ENCODE measurements at regions not wholly inside any gene's neighbourhood (a gene's known extent, or its start where the extent isn't known, plus 50 kb on each side); places are given as distances from the start of the nearest gene placed in this dataset.
"Not testable (repeated sequence)": the region's sequence is repeated elsewhere in the genome, so short reads cannot be mapped to it uniquely, and the experiment has no call there.

GRCh38 chr16:26627958-26628357 is 438.8 kb upstream of the C16orf82 start:
- Histone ChIP-seq H3K4me3 (ENCODE audit: low read length) (no peak overlapping the region), H3K9me3 (ENCODE audit: insufficient read depth, low read depth, low read length) (peaks cover 31% of the 10 kb centered on the region), H3K27me3 (ENCODE audit: insufficient read depth, low read length) (no peaks in the 10 kb centered on the region), H3K36me3 (ENCODE audit: insufficient read depth, low read length) (no peaks in the 10 kb centered on the region), H3K4me1 (ENCODE audit: insufficient read depth, low read length) (no peaks in the 10 kb centered on the region), H3K27ac (ENCODE audit: low read depth, low read length) (no peak overlapping the region), H3K9ac (ENCODE audit: low read depth, low read length) (no peak overlapping the region)
- 94% methylated on average over 1 of the region's 1 CpG for WGBS

GRCh38 chr16:26631365-26631764 is 435.4 kb upstream of the C16orf82 start:
- H3K27ac ChIP-seq (ENCODE audit: low read depth, low read length): not testable (repeated sequence)

GRCh38 chr16:26642047-26642664 is 424.6 kb upstream of the C16orf82 start:
- 93% methylated on average over 5 of the region's 5 CpGs for WGBS
- Histone ChIP-seq H3K9me3 (ENCODE audit: insufficient read depth, low read depth, low read length) (no peaks in the 10 kb centered on the region), H3K4me1 (ENCODE audit: insufficient read depth, low read length) (no peaks in the 10 kb centered on the region), H3K36me3 (ENCODE audit: insufficient read depth, low read length) (no peaks in the 10 kb centered on the region), H3K27ac (ENCODE audit: low read depth, low read length) (no peak overlapping the region), H3K9ac (ENCODE audit: low read depth, low read length) (no peak overlapping the region), H3K27me3 (ENCODE audit: insufficient read depth, low read length) (no peaks in the 10 kb centered on the region), H3K4me3 (ENCODE audit: low read length) (no peak overlapping the region)

More at GRCh38 chr16:26631365-26631764, 435.4 kb upstream of the C16orf82 start:
- not testable (repeated sequence) for H3K4me3 ChIP-seq (ENCODE audit: low read length); H3K36me3 ChIP-seq (ENCODE audit: insufficient read depth, low read length); H3K4me1 ChIP-seq (ENCODE audit: insufficient read depth, low read length); H3K27me3 ChIP-seq (ENCODE audit: insufficient read depth, low read length); H3K9ac ChIP-seq (ENCODE audit: low read depth, low read length)
- H3K9me3 ChIP-seq (ENCODE audit: insufficient read depth, low read depth, low read length): peaks cover 35% of the 10 kb centered on the region

GRCh38 chr16:26643519-26643918 is 423.2 kb upstream of the C16orf82 start:
- no peak overlapping the region for H3K27ac ChIP-seq (ENCODE audit: low read depth, low read length)
- WGBS: 79% methylated on average over 3 of the region's 3 CpGs
- no peaks in the 10 kb centered on the region for H3K36me3 ChIP-seq (ENCODE audit: insufficient read depth, low read length)
- H3K9me3 ChIP-seq (ENCODE audit: insufficient read depth, low read depth, low read length): no peaks in the 10 kb centered on the region
- H3K4me1 ChIP-seq (ENCODE audit: insufficient read depth, low read length): no peaks in the 10 kb centered on the region
- no peaks in the 10 kb centered on the region for H3K27me3 ChIP-seq (ENCODE audit: insufficient read depth, low read length)
- H3K9ac ChIP-seq (ENCODE audit: low read depth, low read length): no peak overlapping the region
- H3K4me3 ChIP-seq (ENCODE audit: low read length): no peak overlapping the region

- 95% methylated on average over 11 of the region's 11 CpGs for WGBS
- H3K27ac ChIP-seq (ENCODE audit: low read depth, low read length): no peak overlapping the region
Observed at GRCh38 chr16:26644912-26645543, 421.7 kb upstream of the C16orf82 start.

GRCh38 chr16:26645614-26646013 is 421.1 kb upstream of the C16orf82 start:
- Histone ChIP-seq H3K36me3 (ENCODE audit: insufficient read depth, low read length) (no peaks in the 10 kb centered on the region), H3K4me1 (ENCODE audit: insufficient read depth, low read length) (no peaks in the 10 kb centered on the region), H3K9ac (ENCODE audit: low read depth, low read length) (no peak overlapping the region), H3K27ac (ENCODE audit: low read depth, low read length) (no peak overlapping the region), H3K4me3 (ENCODE audit: low read length) (no peak overlapping the region), H3K27me3 (ENCODE audit: insufficient read depth, low read length) (no peaks in the 10 kb centered on the region), H3K9me3 (ENCODE audit: insufficient read depth, low read depth, low read length) (no peaks in the 10 kb centered on the region)
- 28% methylated on average over 9 of the region's 9 CpGs for WGBS

More at GRCh38 chr16:26644912-26645543, 421.7 kb upstream of the C16orf82 start:
- no peaks in the 10 kb centered on the region for H3K4me1 ChIP-seq (ENCODE audit: insufficient read depth, low read length)
- no peak overlapping the region for H3K9ac ChIP-seq (ENCODE audit: low read depth, low read length)
- H3K27me3 ChIP-seq (ENCODE audit: insufficient read depth, low read length): no peaks in the 10 kb centered on the region
- no peaks in the 10 kb centered on the region for H3K9me3 ChIP-seq (ENCODE audit: insufficient read depth, low read depth, low read length)
- no peak overlapping the region for H3K4me3 ChIP-seq (ENCODE audit: low read length)
- no peaks in the 10 kb centered on the region for H3K36me3 ChIP-seq (ENCODE audit: insufficient read depth, low read length)

- Histone ChIP-seq H3K9me3 (ENCODE audit: insufficient read depth, low read depth, low read length) (no peaks in the 10 kb centered on the region), H3K27ac (ENCODE audit: low read depth, low read length) (no peak overlapping the region), H3K4me1 (ENCODE audit: insufficient read depth, low read length) (no peaks in the 10 kb centered on the region), H3K27me3 (ENCODE audit: insufficient read depth, low read length) (no peaks in the 10 kb centered on the region), H3K4me3 (ENCODE audit: low read length) (no peak overlapping the region), H3K36me3 (ENCODE audit: insufficient read depth, low read length) (no peaks in the 10 kb centered on the region), H3K9ac (ENCODE audit: low read depth, low read length) (no peak overlapping the region)
- 96% methylated on average over 4 of the region's 4 CpGs for WGBS
Observed at GRCh38 chr16:26647870-26648269, 418.9 kb upstream of the C16orf82 start.

- Histone ChIP-seq H3K27me3 (ENCODE audit: insufficient read depth, low read length) (no peaks in the 10 kb centered on the region), H3K9ac (ENCODE audit: low read depth, low read length) (no peak overlapping the region), H3K9me3 (ENCODE audit: insufficient read depth, low read depth, low read length) (no peaks in the 10 kb centered on the region), H3K4me1 (ENCODE audit: insufficient read depth, low read length) (no peaks in the 10 kb centered on the region), H3K4me3 (ENCODE audit: low read length) (no peak overlapping the region), H3K36me3 (ENCODE audit: insufficient read depth, low read length) (no peaks in the 10 kb centered on the region), H3K27ac (ENCODE audit: low read depth, low read length) (no peak overlapping the region)
- WGBS: 40% methylated on average over 2 of the region's 2 CpGs
Observed at GRCh38 chr16:26648851-26649250, 417.9 kb upstream of the C16orf82 start.

GRCh38 chr16:26649381-26650045 is 417.2 kb upstream of the C16orf82 start:
- H3K4me1 ChIP-seq (ENCODE audit: insufficient read depth, low read length): no peaks in the 10 kb centered on the region
- H3K4me3 ChIP-seq (ENCODE audit: low read length): no peak overlapping the region
- H3K27ac ChIP-seq (ENCODE audit: low read depth, low read length): no peak overlapping the region
- H3K27me3 ChIP-seq (ENCODE audit: insufficient read depth, low read length): no peaks in the 10 kb centered on the region
- no peak overlapping the region for H3K9ac ChIP-seq (ENCODE audit: low read depth, low read length)
- WGBS: 91% methylated on average over 5 of the region's 5 CpGs
- no peaks in the 10 kb centered on the region for H3K36me3 ChIP-seq (ENCODE audit: insufficient read depth, low read length)
- no peaks in the 10 kb centered on the region for H3K9me3 ChIP-seq (ENCODE audit: insufficient read depth, low read depth, low read length)

- Histone ChIP-seq H3K27me3 (ENCODE audit: insufficient read depth, low read length) (no peaks in the 10 kb centered on the region), H3K4me1 (ENCODE audit: insufficient read depth, low read length) (no peaks in the 10 kb centered on the region), H3K27ac (ENCODE audit: low read depth, low read length) (no peak overlapping the region), H3K9ac (ENCODE audit: low read depth, low read length) (no peak overlapping the region), H3K36me3 (ENCODE audit: insufficient read depth, low read length) (no peaks in the 10 kb centered on the region), H3K4me3 (ENCODE audit: low read length) (no peak overlapping the region), H3K9me3 (ENCODE audit: insufficient read depth, low read depth, low read length) (0 out of 2 replicates have a peak, but pooled peaks cover 6% of the 10 kb centered on the region)
- 96% methylated on average over 2 of the region's 2 CpGs for WGBS
Observed at GRCh38 chr16:26651464-26651863, 415.3 kb upstream of the C16orf82 start.

- H3K4me1 ChIP-seq (ENCODE audit: insufficient read depth, low read length): no peaks in the 10 kb centered on the region
- no peak overlapping the region for H3K9ac ChIP-seq (ENCODE audit: low read depth, low read length)
- H3K9me3 ChIP-seq (ENCODE audit: insufficient read depth, low read depth, low read length): 0 out of 2 replicates have a peak, but pooled peaks cover 6% of the 10 kb centered on the region
- H3K27ac ChIP-seq (ENCODE audit: low read depth, low read length): no peak overlapping the region
- H3K4me3 ChIP-seq (ENCODE audit: low read length): no peak overlapping the region
- no peaks in the 10 kb centered on the region for H3K36me3 ChIP-seq (ENCODE audit: insufficient read depth, low read length)
- WGBS: 100% methylated on average over 1 of the region's 1 CpG
- H3K27me3 ChIP-seq (ENCODE audit: insufficient read depth, low read length): no peaks in the 10 kb centered on the region
Observed at GRCh38 chr16:26651884-26652283, 414.8 kb upstream of the C16orf82 start.
